ENCODE measurements at regions not wholly inside any gene's neighbourhood (a gene's known extent, or its start where the extent isn't known, plus 50 kb on each side); places are given as distances from the start of the nearest gene placed in this dataset.

GRCh38 chr3:79820089-79820488, 52.3 kb upstream of the ROBO1 start:
- in situ Hi-C loops (cut with MboI) (no loop called here), intact Hi-C loops (cut with micrococcal nuclease) (no loop called here)
- 0% methylated on average over 4 of the region's 4 CpGs for WGBS (ENCODE audit: insufficient coverage, low coverage, missing lambda C conversion rate)
- no peaks in the 10 kb centered on the region for H3K9me3 ChIP-seq (replicated peaks; ENCODE audit: control insufficient read depth, insufficient read depth, low read depth, low read length)
- H3K36me3 ChIP-seq (ENCODE audit: control insufficient read depth, insufficient read depth, low read length), result no peaks in the 10 kb centered on the region
- TF ChIP-seq CAMTA2 (CRISPR knock-in tag; conservative IDR thresholded peaks at IDR 0.05), result no peak
- TF ChIP-seq ATF7 (IDR thresholded peaks at IDR 0.05), result no peak
- no peak for TF ChIP-seq CREB1 (IDR thresholded peaks at IDR 0.05)
- no peak for TF ChIP-seq CREB1 (CRISPR knock-in tag; IDR thresholded peaks at IDR 0.05)
- no peak for TF ChIP-seq PATZ1 (CRISPR knock-in tag; IDR thresholded peaks at IDR 0.05; ENCODE audit: borderline replicate concordance)
- TF ChIP-seq POLR2AphosphoS2 (IDR thresholded peaks at IDR 0.05; ENCODE audit: low read length), result no peak
- TF ChIP-seq ZMIZ1 (IDR thresholded peaks at IDR 0.05; ENCODE audit: low read depth in 2 of 2, low read length in 2 of 2), result no peak
- no peak for TF ChIP-seq NCOA6 (IDR thresholded peaks at IDR 0.05)
- no peak overlapping the region for H3K27ac ChIP-seq (ENCODE audit: extremely low read depth, low read depth, low read length)
- no peak overlapping the region for H3K4me3 ChIP-seq
- no peak overlapping the region for H3K4me2 ChIP-seq (ENCODE audit: insufficient read depth, low read length)
- ATAC-seq, result no peak
- no peaks in the 10 kb centered on the region for H3K4me1 ChIP-seq (replicated peaks in 1 of 2; ENCODE audit: control insufficient read depth in 2 of 2, insufficient read depth in 2 of 2, low read length in 2 of 2)
- H3K9me1 ChIP-seq (ENCODE audit: control insufficient read depth, insufficient read depth, low read length), result no peaks in the 10 kb centered on the region
- no peak for DNase-seq (ENCODE audit: extremely low read depth in 1 of 4, low spot score in 3 of 4)
- no peaks in the 10 kb centered on the region for H4K20me1 ChIP-seq (replicated peaks; ENCODE audit: control insufficient read depth, insufficient read depth, low read length)
- CTCF ChIA-PET (ENCODE audit: low intra/inter-chr PET ratio), result no interaction called here
- H3K9ac ChIP-seq (ENCODE audit: insufficient read depth in 1 of 2, low read depth in 2 of 2, low read length in 2 of 2), result no peak overlapping the region
- no peaks in the 10 kb centered on the region for H3K79me2 ChIP-seq (ENCODE audit: control insufficient read depth, insufficient read depth, low read length)
- no peak overlapping the region for H2AFZ ChIP-seq (ENCODE audit: low read depth, low read length)
- BruUV-seq (replicated peaks), result no TSS peak
- POLR2A ChIA-PET, result no interaction called here
- no peaks in the 10 kb centered on the region for H3K27me3 ChIP-seq (ENCODE audit: control insufficient read depth in 2 of 2, insufficient read depth in 2 of 2, low read length in 2 of 2)
- no peak for FAIRE-seq

Data from K562 (cell line).